Type B pancreatic cell (in vitro differentiated cells): ENCODE measurements at regions not wholly inside any gene's neighbourhood (a gene's known extent, or its start where the extent isn't known, plus 50 kb on each side); places are given as distances from the start of the nearest gene placed in this dataset.

Experiments used
- DNase-seq: peaks from one replicate; pipeline ENCODE4 v3.0.0; 2021; ENCODE audit warnings: mixed read lengths; ENCODE audit not compliant: unreplicated experiment; ENCODE audit errors: extremely low spot score
- H3K27ac Mint-ChIP-seq: 2 replicates; pipeline ENCODE4 v1.8.0; 2021; ENCODE audit warnings: mild to moderate bottlenecking, mixed read lengths
- H3K27me3 Mint-ChIP-seq: 2 replicates; pipeline ENCODE4 v1.8.0; 2021; ENCODE audit warnings: mixed read lengths
- H3K36me3 Mint-ChIP-seq: 2 replicates; pipeline ENCODE4 v1.8.0; 2021; ENCODE audit warnings: mixed read lengths
- H3K4me1 Mint-ChIP-seq: one replicate; pipeline ENCODE4 v1.8.0; 2021; ENCODE audit warnings: mixed read lengths; ENCODE audit not compliant: unreplicated experiment
- H3K4me3 Mint-ChIP-seq: 2 replicates; pipeline ENCODE4 v1.8.0; 2021; ENCODE audit warnings: mild to moderate bottlenecking, mixed read lengths
- H3K9me3 Mint-ChIP-seq: 2 replicates; pipeline ENCODE4 v1.8.0; 2021; ENCODE audit warnings: mixed read lengths
- TF ChIP-seq, protein P1 (sequence below): fragments of 200-600 bp; sonication (generic); conservative IDR thresholded peaks from 2 replicates; pipeline ENCODE4 v1.5.0; 2021; ENCODE audit warnings: antibody characterized with exemption, mild to moderate bottlenecking

DNA sequence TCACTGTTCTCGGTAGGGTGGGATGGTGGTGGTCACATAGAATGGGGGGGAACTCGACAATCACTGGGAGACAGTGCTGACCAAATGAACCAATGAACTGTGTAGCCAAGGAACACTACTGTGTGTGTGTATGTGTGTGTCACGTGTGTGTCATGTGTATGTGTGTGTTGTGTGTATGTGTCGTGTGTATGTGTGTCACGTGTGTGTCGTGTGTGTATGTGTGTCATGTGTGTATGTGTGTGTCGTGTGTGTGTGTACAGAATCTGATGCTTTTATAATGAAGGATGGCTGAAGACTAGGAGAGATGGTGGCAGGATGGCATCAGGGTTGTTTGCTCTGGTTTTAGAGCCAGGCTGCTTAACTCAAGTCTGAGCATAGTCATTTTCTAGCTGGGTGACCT lies 99.1 kb upstream of the DUSP22 start:
- DNase-seq, result no peak
- no peaks in the 10 kb centered on the region for H3K27me3 Mint-ChIP-seq
- H3K27ac Mint-ChIP-seq, result no peak overlapping the region
- TF ChIP-seq, protein P1, sequence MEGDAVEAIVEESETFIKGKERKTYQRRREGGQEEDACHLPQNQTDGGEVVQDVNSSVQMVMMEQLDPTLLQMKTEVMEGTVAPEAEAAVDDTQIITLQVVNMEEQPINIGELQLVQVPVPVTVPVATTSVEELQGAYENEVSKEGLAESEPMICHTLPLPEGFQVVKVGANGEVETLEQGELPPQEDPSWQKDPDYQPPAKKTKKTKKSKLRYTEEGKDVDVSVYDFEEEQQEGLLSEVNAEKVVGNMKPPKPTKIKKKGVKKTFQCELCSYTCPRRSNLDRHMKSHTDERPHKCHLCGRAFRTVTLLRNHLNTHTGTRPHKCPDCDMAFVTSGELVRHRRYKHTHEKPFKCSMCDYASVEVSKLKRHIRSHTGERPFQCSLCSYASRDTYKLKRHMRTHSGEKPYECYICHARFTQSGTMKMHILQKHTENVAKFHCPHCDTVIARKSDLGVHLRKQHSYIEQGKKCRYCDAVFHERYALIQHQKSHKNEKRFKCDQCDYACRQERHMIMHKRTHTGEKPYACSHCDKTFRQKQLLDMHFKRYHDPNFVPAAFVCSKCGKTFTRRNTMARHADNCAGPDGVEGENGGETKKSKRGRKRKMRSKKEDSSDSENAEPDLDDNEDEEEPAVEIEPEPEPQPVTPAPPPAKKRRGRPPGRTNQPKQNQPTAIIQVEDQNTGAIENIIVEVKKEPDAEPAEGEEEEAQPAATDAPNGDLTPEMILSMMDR, result no peak
- H3K9me3 Mint-ChIP-seq, result no peaks in the 10 kb centered on the region
- no peaks in the 10 kb centered on the region for H3K36me3 Mint-ChIP-seq
- H3K4me1 Mint-ChIP-seq, result peaks cover 9% of the 10 kb centered on the region
- no peak overlapping the region for H3K4me3 Mint-ChIP-seq

DNA sequence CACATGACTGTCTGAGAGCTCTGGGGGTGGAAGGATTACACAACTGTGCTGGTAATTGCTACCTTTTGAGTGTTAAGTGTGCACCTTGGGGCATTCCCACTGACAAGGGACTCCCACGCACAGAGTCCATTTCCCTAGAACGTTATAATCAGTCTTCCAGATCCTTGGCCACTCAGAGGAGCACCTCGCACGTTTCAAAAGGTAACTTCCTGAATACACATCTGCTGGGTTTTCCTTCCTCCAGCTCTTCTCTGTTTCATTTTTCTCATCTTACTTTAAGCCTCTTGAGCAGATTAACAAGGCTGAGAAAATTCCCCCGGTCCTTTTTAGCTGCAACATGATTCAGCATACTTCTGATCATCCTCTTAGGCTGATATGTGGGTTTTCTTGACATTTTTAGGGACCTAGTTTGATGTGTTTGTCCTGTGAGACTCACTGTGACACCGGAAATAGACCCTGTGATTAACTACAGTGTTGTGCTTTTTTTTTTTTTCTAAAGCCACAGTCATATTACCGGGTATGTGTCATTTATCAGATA lies 98.4 kb upstream of the DUSP22 start:
- TF ChIP-seq, protein P1, result no peak
- Mint-ChIP-seq H3K4me1 (peaks cover 5% of the 10 kb centered on the region), H3K36me3 (no peaks in the 10 kb centered on the region), H3K27me3 (no peaks in the 10 kb centered on the region), H3K9me3 (no peaks in the 10 kb centered on the region), H3K4me3 (no peak overlapping the region), H3K27ac (no peak overlapping the region)
- DNase-seq, result no peak

DNA sequence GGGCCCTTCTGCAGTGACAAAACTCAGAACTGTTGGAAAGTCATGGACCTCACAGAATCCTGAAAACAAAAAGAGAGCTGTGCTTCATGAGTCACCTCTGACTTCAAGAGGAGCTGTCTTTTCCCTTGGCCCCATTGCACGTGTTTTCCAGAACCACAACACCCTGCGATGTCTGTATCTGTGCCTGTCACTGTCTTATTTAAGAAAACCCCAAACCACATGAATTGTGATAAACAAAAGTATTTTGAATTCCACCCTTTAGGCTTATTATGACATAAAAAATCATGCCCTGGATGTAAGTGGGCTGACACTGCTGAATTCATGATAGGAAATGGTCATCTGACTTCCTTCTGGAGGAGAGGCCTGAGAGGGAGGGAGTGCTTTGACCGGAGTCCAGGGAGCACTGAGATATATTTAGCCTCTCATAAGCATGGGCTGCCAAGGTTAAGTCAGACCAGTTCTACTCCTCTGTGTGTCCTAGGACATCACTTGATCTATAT lies 96.4 kb upstream of the DUSP22 start:
- no peaks in the 10 kb centered on the region for H3K27me3 Mint-ChIP-seq
- H3K27ac Mint-ChIP-seq, result no peak overlapping the region
- no peaks in the 10 kb centered on the region for H3K36me3 Mint-ChIP-seq
- no peak overlapping the region for H3K4me3 Mint-ChIP-seq
- TF ChIP-seq, protein P1, result no peak
- no peaks in the 10 kb centered on the region for H3K9me3 Mint-ChIP-seq
- H3K4me1 Mint-ChIP-seq, result no peaks in the 10 kb centered on the region
- DNase-seq, result no peak

DNA sequence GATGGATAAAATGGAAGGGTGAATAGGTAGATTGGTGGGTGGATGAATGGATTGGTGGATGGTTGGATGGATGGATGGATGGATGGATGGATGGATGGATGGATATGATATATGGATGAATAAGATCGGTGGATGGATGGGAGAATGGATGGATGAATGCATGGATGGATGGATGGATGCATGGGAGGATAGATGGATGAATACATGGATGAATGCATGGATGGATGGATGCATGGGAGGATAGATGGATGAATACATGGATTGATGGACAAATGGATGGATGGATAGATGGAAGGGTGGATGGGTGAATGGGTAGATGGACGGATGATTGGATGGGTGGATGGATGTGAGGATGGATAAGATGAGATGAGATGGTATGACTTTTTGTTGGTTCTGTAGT lies 95.7 kb upstream of the DUSP22 start:
- no peak for DNase-seq
- Mint-ChIP-seq H3K4me1 (no peaks in the 10 kb centered on the region), H3K27ac (no peak overlapping the region), H3K9me3 (no peaks in the 10 kb centered on the region), H3K36me3 (no peaks in the 10 kb centered on the region), H3K27me3 (no peaks in the 10 kb centered on the region), H3K4me3 (no peak overlapping the region)
- TF ChIP-seq, protein P1, result no peak

DNA sequence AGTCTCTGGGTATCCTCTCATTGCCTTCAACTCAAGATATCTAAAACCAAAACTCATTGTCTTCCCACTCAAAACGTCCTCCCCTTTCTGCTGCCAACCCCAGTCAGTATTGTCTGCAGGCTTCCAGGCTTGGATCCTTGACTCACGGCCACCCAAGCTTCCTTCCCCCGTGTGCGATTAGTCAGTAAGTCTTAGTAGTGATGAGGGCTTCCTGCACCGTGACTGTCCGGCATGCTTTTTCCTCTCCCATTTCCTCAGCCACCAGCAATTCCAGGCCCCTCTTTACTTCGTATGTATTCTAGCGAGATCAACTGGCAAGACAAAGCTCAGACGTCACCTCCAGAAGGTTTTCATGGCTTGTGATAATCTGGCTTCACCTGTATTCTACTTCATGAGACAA lies 88.6 kb upstream of the DUSP22 start:
- Mint-ChIP-seq H3K4me1 (no peaks in the 10 kb centered on the region), H3K9me3 (no peaks in the 10 kb centered on the region), H3K36me3 (no peaks in the 10 kb centered on the region), H3K4me3 (no peak overlapping the region), H3K27me3 (peaks cover 11% of the 10 kb centered on the region), H3K27ac (no peak overlapping the region)
- DNase-seq, result no peak
- TF ChIP-seq, protein P1, result no peak

DNA sequence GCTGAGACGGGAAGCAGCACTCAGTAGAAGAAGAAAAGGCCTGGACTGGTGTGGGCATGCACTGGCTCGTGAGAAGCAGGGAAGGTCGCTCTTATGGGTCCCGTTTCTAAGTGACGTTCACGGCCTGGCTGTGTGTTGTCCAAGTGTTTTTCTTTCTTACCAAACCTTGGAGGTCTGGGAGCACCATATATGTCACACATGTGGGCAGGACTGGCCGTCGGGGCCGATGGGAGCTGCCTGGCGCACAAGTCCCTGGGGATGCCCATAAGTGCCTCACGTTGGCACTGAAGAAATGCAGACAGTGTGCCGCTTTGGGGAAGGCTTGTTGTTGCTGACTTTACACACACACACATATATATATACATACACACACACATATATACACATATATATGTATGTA lies 86.0 kb upstream of the DUSP22 start:
- Mint-ChIP-seq H3K27me3 (peaks cover 31% of the 10 kb centered on the region), H3K9me3 (no peaks in the 10 kb centered on the region), H3K36me3 (no peaks in the 10 kb centered on the region), H3K27ac (no peak overlapping the region), H3K4me3 (no peak overlapping the region), H3K4me1 (peaks cover 9% of the 10 kb centered on the region)
- TF ChIP-seq, protein P1, result no peak
- DNase-seq, result no peak
